ENCODE measurements at regions not wholly inside any gene's neighbourhood (a gene's known extent, or its start where the extent isn't known, plus 50 kb on each side); places are given as distances from the start of the nearest gene placed in this dataset.

- TF ChIP-seq ARNTL (CRISPR knock-in tag; IDR thresholded peaks at IDR 0.05; ENCODE audit: borderline replicate concordance, low read depth): no peak
- no peak for TF ChIP-seq CSDC2 (CRISPR knock-in tag; IDR thresholded peaks at IDR 0.05)
Observed at GRCh38 chr14:29262979-29263378, 496.4 kb downstream of the FOXG1 start.
